NB4 (cell line): ENCODE measurements at regions not wholly inside any gene's neighbourhood (a gene's known extent, or its start where the extent isn't known, plus 50 kb on each side); places are given as distances from the start of the nearest gene placed in this dataset.

Experiments
- MYC ChIP-seq: IDR thresholded peaks from 2 replicates; pipeline ENCODE4 v1.6.1; 2011; ENCODE audit warnings: low read depth, low read length
- POLR2A ChIP-seq: IDR thresholded peaks from 2 replicates; pipeline ENCODE4 v1.6.1; 2011; ENCODE audit warnings: mild to moderate bottlenecking; ENCODE audit not compliant: insufficient read length; ENCODE audit errors: extremely low read depth
- TF ChIP-seq, protein P1 (sequence below): IDR thresholded peaks from one replicate; pipeline ENCODE4 v1.5.1; 2012; ENCODE audit warnings: low read depth, low read length

DNA sequence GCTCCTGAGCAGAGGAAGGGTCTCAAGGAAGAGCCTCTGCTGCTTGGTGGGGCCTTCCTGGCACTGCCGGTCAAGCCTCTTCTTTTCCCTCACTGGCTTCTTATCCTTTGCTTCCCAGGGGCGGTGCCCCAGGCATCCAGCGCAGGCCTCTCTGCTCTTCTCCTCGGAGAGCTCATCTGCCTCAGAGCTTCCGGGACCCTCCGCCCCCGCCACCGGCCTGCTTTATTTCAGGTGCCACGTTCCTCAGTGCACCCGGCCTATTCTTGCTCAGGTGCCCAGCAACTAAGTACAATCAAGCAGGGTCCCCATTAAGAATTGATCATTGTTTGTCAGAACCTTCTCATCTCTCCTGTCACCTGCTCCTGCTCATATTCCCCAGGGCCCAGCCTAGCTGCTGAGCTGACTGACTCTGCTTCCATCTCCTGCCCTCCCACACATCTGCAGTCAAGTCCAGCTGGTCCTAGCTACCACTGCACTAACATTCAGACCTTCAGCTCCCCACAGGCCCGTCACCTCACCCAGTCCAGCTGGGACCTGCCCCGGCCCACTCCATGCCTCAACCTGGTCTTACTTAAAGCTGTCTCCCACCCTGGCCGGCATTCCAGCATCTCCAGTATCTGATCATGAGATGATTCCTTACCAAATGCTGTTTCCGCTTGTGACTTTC is 114.3 kb upstream of the BOD1 start:
- TF ChIP-seq, protein P1, sequence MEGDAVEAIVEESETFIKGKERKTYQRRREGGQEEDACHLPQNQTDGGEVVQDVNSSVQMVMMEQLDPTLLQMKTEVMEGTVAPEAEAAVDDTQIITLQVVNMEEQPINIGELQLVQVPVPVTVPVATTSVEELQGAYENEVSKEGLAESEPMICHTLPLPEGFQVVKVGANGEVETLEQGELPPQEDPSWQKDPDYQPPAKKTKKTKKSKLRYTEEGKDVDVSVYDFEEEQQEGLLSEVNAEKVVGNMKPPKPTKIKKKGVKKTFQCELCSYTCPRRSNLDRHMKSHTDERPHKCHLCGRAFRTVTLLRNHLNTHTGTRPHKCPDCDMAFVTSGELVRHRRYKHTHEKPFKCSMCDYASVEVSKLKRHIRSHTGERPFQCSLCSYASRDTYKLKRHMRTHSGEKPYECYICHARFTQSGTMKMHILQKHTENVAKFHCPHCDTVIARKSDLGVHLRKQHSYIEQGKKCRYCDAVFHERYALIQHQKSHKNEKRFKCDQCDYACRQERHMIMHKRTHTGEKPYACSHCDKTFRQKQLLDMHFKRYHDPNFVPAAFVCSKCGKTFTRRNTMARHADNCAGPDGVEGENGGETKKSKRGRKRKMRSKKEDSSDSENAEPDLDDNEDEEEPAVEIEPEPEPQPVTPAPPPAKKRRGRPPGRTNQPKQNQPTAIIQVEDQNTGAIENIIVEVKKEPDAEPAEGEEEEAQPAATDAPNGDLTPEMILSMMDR, result no peak
- TF ChIP-seq POLR2A, result no peak
- no peak for TF ChIP-seq MYC
